ENCODE measurements at regions not wholly inside any gene's neighbourhood (a gene's known extent, or its start where the extent isn't known, plus 50 kb on each side); places are given as distances from the start of the nearest gene placed in this dataset.

DNA sequence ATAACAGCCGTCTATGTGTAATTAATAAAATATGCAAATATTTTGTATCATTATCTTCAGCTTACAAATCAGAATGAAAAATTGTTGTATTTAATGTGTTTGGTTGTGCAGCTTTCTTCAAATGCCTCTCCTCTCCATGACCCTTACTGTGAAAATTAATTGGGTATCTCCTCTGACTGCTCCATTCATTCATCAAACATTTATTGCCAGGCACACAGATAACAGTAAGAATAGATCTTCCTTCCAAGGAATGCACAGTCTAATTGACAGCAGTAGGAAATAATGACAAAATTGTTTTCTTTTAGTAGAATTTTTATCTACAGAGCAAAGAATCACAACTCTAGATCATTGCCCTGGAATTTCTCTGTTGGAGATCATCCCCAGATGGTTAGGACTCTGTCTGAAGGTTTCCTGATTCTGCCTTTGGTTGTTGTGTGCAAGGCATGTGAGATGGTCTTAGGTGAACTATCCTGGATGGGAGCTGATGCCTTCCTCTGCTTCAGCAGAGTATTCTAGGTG, 395.0 kb upstream of the FAT1 start:
- Mint-ChIP-seq H3K4me3 (peak overlapping the region; percentile 44), H3K9me3 (no peaks in the 10 kb centered on the region), H3K4me1 (ENCODE audit: low read depth) (no peaks in the 10 kb centered on the region), H3K27ac (peak overlapping the region; percentile 44), H3K27me3 (ENCODE audit: insufficient read depth) (no peaks in the 10 kb centered on the region), H3K36me3 (ENCODE audit: low read depth) (no peaks in the 10 kb centered on the region)
- DNase-seq = peak; percentile 32
- TF ChIP-seq, protein P1, sequence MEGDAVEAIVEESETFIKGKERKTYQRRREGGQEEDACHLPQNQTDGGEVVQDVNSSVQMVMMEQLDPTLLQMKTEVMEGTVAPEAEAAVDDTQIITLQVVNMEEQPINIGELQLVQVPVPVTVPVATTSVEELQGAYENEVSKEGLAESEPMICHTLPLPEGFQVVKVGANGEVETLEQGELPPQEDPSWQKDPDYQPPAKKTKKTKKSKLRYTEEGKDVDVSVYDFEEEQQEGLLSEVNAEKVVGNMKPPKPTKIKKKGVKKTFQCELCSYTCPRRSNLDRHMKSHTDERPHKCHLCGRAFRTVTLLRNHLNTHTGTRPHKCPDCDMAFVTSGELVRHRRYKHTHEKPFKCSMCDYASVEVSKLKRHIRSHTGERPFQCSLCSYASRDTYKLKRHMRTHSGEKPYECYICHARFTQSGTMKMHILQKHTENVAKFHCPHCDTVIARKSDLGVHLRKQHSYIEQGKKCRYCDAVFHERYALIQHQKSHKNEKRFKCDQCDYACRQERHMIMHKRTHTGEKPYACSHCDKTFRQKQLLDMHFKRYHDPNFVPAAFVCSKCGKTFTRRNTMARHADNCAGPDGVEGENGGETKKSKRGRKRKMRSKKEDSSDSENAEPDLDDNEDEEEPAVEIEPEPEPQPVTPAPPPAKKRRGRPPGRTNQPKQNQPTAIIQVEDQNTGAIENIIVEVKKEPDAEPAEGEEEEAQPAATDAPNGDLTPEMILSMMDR (IDR thresholded peaks at IDR 0.05) = no peak

GRCh38 chr4:187124331-187124730, 400.7 kb upstream of the FAT1 start:
- H3K27me3 Mint-ChIP-seq (ENCODE audit: insufficient read depth) = no peaks in the 10 kb centered on the region
- no peak overlapping the region for H3K27ac Mint-ChIP-seq
- no peaks in the 10 kb centered on the region for H3K36me3 Mint-ChIP-seq (ENCODE audit: low read depth)
- no peak for DNase-seq
- TF ChIP-seq, protein P1 (IDR thresholded peaks at IDR 0.05) = no peak
- peaks cover 21% of the 10 kb centered on the region for H3K4me1 Mint-ChIP-seq (ENCODE audit: low read depth)
- H3K9me3 Mint-ChIP-seq = no peaks in the 10 kb centered on the region
- no peak overlapping the region for H3K4me3 Mint-ChIP-seq

GRCh38 chr4:187125062-187125461, 401.4 kb upstream of the FAT1 start:
- TF ChIP-seq, protein P1 (IDR thresholded peaks at IDR 0.05) = no peak
- peaks cover 28% of the 10 kb centered on the region for H3K4me1 Mint-ChIP-seq (ENCODE audit: low read depth)
- no peak overlapping the region for H3K27ac Mint-ChIP-seq
- H3K9me3 Mint-ChIP-seq = no peaks in the 10 kb centered on the region
- H3K36me3 Mint-ChIP-seq (ENCODE audit: low read depth) = peaks cover 2% of the 10 kb centered on the region; the same call in 1 of the 2 replicates
- no peak overlapping the region for H3K4me3 Mint-ChIP-seq
- no peaks in the 10 kb centered on the region for H3K27me3 Mint-ChIP-seq (ENCODE audit: insufficient read depth)
- DNase-seq = no peak

DNA sequence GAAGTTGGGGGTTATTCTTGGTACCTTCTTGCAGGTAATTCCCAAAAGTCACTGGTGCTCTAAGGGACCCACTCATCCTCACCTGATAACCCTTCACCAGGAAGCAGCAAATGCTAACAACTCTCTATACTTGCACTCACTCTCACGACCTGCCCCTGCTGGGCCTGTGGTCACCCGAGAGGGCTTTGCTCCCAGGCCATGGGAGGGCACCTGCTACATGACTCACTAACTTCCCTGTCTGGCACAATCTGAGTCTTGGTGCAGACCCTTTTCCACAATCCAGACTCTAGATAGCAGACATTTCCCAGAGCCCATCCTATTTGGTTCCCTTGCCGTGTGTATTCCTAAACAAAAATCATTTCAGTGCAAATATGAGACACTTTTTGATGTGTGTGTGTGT, 403.8 kb upstream of the FAT1 start:
- TF ChIP-seq, protein P1 (IDR thresholded peaks at IDR 0.05) = no peak
- no peaks in the 10 kb centered on the region for H3K27me3 Mint-ChIP-seq (ENCODE audit: insufficient read depth)
- no peaks in the 10 kb centered on the region for H3K9me3 Mint-ChIP-seq
- no peak for DNase-seq
- peaks cover 9% of the 10 kb centered on the region for H3K36me3 Mint-ChIP-seq (ENCODE audit: low read depth)
- peak overlapping the region; percentile 22; the same call in 1 of the 2 replicates for H3K27ac Mint-ChIP-seq
- H3K4me1 Mint-ChIP-seq (ENCODE audit: low read depth) = peaks cover 31% of the 10 kb centered on the region
- no peak overlapping the region for H3K4me3 Mint-ChIP-seq

DNA sequence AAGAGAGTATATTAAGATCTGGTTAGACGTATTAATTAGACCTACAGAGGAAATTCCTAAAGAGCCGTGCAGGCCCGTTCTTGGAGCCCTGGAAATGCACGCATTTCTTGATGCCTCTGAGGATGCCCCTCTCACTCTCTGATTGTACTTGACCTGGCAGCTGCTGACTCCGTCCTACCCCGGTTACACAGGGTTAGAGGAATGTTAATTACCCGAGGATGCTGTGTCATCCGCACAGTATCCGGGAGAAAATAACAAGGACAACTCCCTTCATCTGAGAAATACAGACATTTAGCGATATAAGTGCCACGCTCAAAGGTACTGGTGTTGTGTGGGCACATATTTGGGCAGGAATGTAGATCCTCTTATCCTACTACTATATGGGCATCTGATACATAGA, 404.6 kb upstream of the FAT1 start:
- Mint-ChIP-seq H3K9me3 (no peaks in the 10 kb centered on the region), H3K27me3 (ENCODE audit: insufficient read depth) (no peaks in the 10 kb centered on the region; the same call in 1 of the 2 replicates), H3K36me3 (ENCODE audit: low read depth) (peaks cover 9% of the 10 kb centered on the region), H3K4me3 (peak overlapping the region; percentile 27; the same call in 1 of the 2 replicates), H3K27ac (peak overlapping the region; percentile 71), H3K4me1 (ENCODE audit: low read depth) (peaks cover 31% of the 10 kb centered on the region)
- TF ChIP-seq, protein P1 (IDR thresholded peaks at IDR 0.05) = no peak
- DNase-seq = peak; percentile 58

Measured in HFFc6 (cell line).